ENCODE measurements at regions not wholly inside any gene's neighbourhood (a gene's known extent, or its start where the extent isn't known, plus 50 kb on each side); places are given as distances from the start of the nearest gene placed in this dataset.

GRCh38 chr13:39284801-39285388 lies 246.6 kb downstream of the NHLRC3 start:
- DNase-seq (ENCODE audit: low read depth): no peak

Measured in CMK (cell line).